OCI-LY1 (cell line): ENCODE measurements at regions not wholly inside any gene's neighbourhood (a gene's known extent, or its start where the extent isn't known, plus 50 kb on each side); places are given as distances from the start of the nearest gene placed in this dataset.

Source experiments
- H2AFZ ChIP-seq: fragments of 200-600 bp; sonication (generic), shearing (Covaris generic); 2 replicates; pipeline ENCODE4 v1.6.0; 2014; ENCODE audit warnings: antibody characterized with exemption, mild to moderate bottlenecking, low read length
- H3F3A ChIP-seq: fragments of 200-600 bp; sonication (generic), shearing (Covaris generic); 2 replicates; pipeline ENCODE4 v1.6.0; 2014; ENCODE audit warnings: mild to moderate bottlenecking, antibody characterized with exemption, low read length, moderate library complexity; ENCODE audit not compliant: insufficient read depth
- H3K27ac ChIP-seq: fragments of 200-600 bp; sonication (generic); 2 replicates; pipeline ENCODE4 v1.5.1; 2014; ENCODE audit warnings: low read length, mixed run types, mild to moderate bottlenecking, low read depth; ENCODE audit not compliant: poor library complexity, severe bottlenecking
- H3K27me3 ChIP-seq: fragments of 200-600 bp; sonication (generic); 2 replicates; pipeline ENCODE4 v1.6.0; 2014; ENCODE audit warnings: antibody characterized with exemption, mild to moderate bottlenecking, low read length, moderate library complexity; ENCODE audit not compliant: insufficient read depth
- H3K36me3 ChIP-seq: fragments of 200-600 bp; sonication (generic); 2 replicates; pipeline ENCODE4 v1.6.1; 2014; ENCODE audit warnings: mild to moderate bottlenecking, antibody characterized with exemption, low read length, moderate library complexity, mixed read lengths; ENCODE audit not compliant: insufficient read depth
- H3K4me1 ChIP-seq: fragments of 200-600 bp; sonication (generic); 2 replicates; pipeline ENCODE4 v1.5.1; 2014; ENCODE audit warnings: mild to moderate bottlenecking, low read length, moderate library complexity; ENCODE audit not compliant: insufficient read depth, severe bottlenecking
- H3K4me2 ChIP-seq: fragments of 200-600 bp; sonication (generic), shearing (Covaris generic); 2 replicates; pipeline ENCODE4 v1.6.1; 2014; ENCODE audit warnings: low read length
- H3K4me3 ChIP-seq: fragments of 200-600 bp; sonication (generic); 2 replicates; pipeline ENCODE4 v1.5.1; 2014; ENCODE audit warnings: low read length, low read depth, mild to moderate bottlenecking, mixed read lengths; ENCODE audit not compliant: poor library complexity, severe bottlenecking
- H3K79me2 ChIP-seq: fragments of 200-600 bp; shearing (Covaris generic); 2 replicates; pipeline ENCODE4 v1.6.1; 2016; ENCODE audit warnings: mixed run types, low read length, mixed read lengths; ENCODE audit not compliant: insufficient read depth
- H3K9ac ChIP-seq: fragments of 200-600 bp; sonication (generic), shearing (Covaris generic); 2 replicates; pipeline ENCODE4 v1.6.1; 2014; ENCODE audit warnings: mild to moderate bottlenecking, low read length, mixed read lengths
- H3K9me2 ChIP-seq: fragments of 200-600 bp; sonication (generic), shearing (Covaris generic); 2 replicates; pipeline ENCODE4 v1.6.1; 2014; ENCODE audit warnings: low read depth, mild to moderate bottlenecking, low read length, mixed read lengths
- H3K9me3 ChIP-seq: fragments of 200-600 bp; shearing (Covaris generic); 2 replicates; pipeline ENCODE4 v1.6.1; 2014; ENCODE audit warnings: low read length, mixed read lengths
- H4K20me1 ChIP-seq: fragments of 200-600 bp; sonication (generic), shearing (Covaris generic); 2 replicates; pipeline ENCODE4 v1.6.0; 2016; ENCODE audit warnings: mild to moderate bottlenecking, low read length; ENCODE audit not compliant: insufficient read depth
- CTCF ChIP-seq: fragments of 200-600 bp; sonication (generic), shearing (Covaris generic); IDR thresholded peaks from 2 replicates; pipeline ENCODE4 v1.5.1; 2017; ENCODE audit warnings: mild to moderate bottlenecking, antibody characterized with exemption, low read length, moderate library complexity, mixed read lengths
- EZH2 ChIP-seq: fragments of 200-600 bp; sonication (generic), shearing (Covaris generic); IDR thresholded peaks from 2 replicates; pipeline ENCODE4 v1.8.0; 2017; ENCODE audit warnings: borderline replicate concordance, mixed run types, mild to moderate bottlenecking, antibody characterized with exemption, low read length, moderate library complexity, mixed read lengths

GRCh38 chr4:98744372-98745150, 86.2 kb upstream of the TSPAN5 start:
- Histone ChIP-seq H3K79me2 (no peaks in the 10 kb centered on the region), H2AFZ (no peak overlapping the region), H4K20me1 (no peaks in the 10 kb centered on the region), H3K9ac (no peak overlapping the region), H3K4me2 (no peak overlapping the region), H3F3A (no peaks in the 10 kb centered on the region), H3K27me3 (no peaks in the 10 kb centered on the region), H3K9me2 (no peaks in the 10 kb centered on the region), H3K4me3 (no peak overlapping the region), H3K4me1 (no peaks in the 10 kb centered on the region), H3K36me3 (no peaks in the 10 kb centered on the region), H3K9me3 (no peaks in the 10 kb centered on the region), H3K27ac (no peak overlapping the region)
- no peak for TF ChIP-seq EZH2
- TF ChIP-seq CTCF, result no peak

GRCh38 chr4:98741952-98742351, 83.5 kb upstream of the TSPAN5 start:
- no peaks in the 10 kb centered on the region for H3K4me1 ChIP-seq
- no peaks in the 10 kb centered on the region for H3F3A ChIP-seq
- H3K9ac ChIP-seq, result no peak overlapping the region
- H3K36me3 ChIP-seq, result no peaks in the 10 kb centered on the region
- H3K9me3 ChIP-seq, result no peaks in the 10 kb centered on the region
- no peaks in the 10 kb centered on the region for H3K79me2 ChIP-seq
- TF ChIP-seq EZH2 (no peak), CTCF (no peak)
- H3K4me3 ChIP-seq, result no peak overlapping the region
- no peak overlapping the region for H3K27ac ChIP-seq
- H3K27me3 ChIP-seq, result no peaks in the 10 kb centered on the region
- no peak overlapping the region for H2AFZ ChIP-seq
- no peak overlapping the region for H3K4me2 ChIP-seq
- H3K9me2 ChIP-seq, result no peaks in the 10 kb centered on the region
- H4K20me1 ChIP-seq, result no peaks in the 10 kb centered on the region

- no peak overlapping the region for H3K4me2 ChIP-seq
- no peaks in the 10 kb centered on the region for H4K20me1 ChIP-seq
- no peaks in the 10 kb centered on the region for H3K4me1 ChIP-seq
- H3K9me2 ChIP-seq, result no peaks in the 10 kb centered on the region
- H3F3A ChIP-seq, result no peaks in the 10 kb centered on the region
- no peak overlapping the region for H3K4me3 ChIP-seq
- no peak overlapping the region for H3K27ac ChIP-seq
- no peaks in the 10 kb centered on the region for H3K27me3 ChIP-seq
- H3K9me3 ChIP-seq, result no peaks in the 10 kb centered on the region
- no peaks in the 10 kb centered on the region for H3K79me2 ChIP-seq
- TF ChIP-seq EZH2, result no peak
- TF ChIP-seq CTCF, result no peak
- no peak overlapping the region for H2AFZ ChIP-seq
- H3K9ac ChIP-seq, result no peak overlapping the region
- no peaks in the 10 kb centered on the region for H3K36me3 ChIP-seq
Observed at GRCh38 chr4:98739751-98740150, 81.3 kb upstream of the TSPAN5 start.
